GM13976 (cell line): ENCODE measurements at regions not wholly inside any gene's neighbourhood (a gene's known extent, or its start where the extent isn't known, plus 50 kb on each side); places are given as distances from the start of the nearest gene placed in this dataset.

Experiments
- DNase-seq: peaks from one replicate; pipeline ENCODE4 v3.0.0; 2012; ENCODE audit warnings: low spot score
- CTCF ChIP-seq: IDR thresholded peaks from 2 replicates; pipeline ENCODE4 v1.5.1; 2012; ENCODE audit warnings: borderline replicate concordance, mild to moderate bottlenecking; ENCODE audit not compliant: insufficient read depth; ENCODE audit errors: extremely low read depth, missing control alignments, control extremely low read depth
- in situ Hi-C: fragments of 300-500 bp; cut with MboI; formaldehyde crosslinking; loops from one replicate; pipeline ENCODE4 v1.12.0; 2022; ENCODE audit warnings: low sequenced_read_pairs, mixed read lengths, inconsistent platforms; ENCODE audit not compliant: unreplicated experiment

- DNase-seq = no peak
- in situ Hi-C loops = loop anchor here (10.0 kb wide), 1 partner anchor 397 kb away; the partner anchor contains the start of gene EFNB1
- no peak for TF ChIP-seq CTCF
These were observed 56.2 kb upstream of the PJA1 start for GRCh38 chrX:69221239-69222102.

- no peak for TF ChIP-seq CTCF
- in situ Hi-C loops = no loop called here
- DNase-seq = no peak
These were observed 53.2 kb upstream of the PJA1 start for GRCh38 chrX:69218407-69218997.

GRCh38 chrX:69216911-69217310, 51.7 kb upstream of the PJA1 start:
- DNase-seq = no peak
- in situ Hi-C loops = no loop called here
- no peak for TF ChIP-seq CTCF

GRCh38 chrX:69216446-69216845, 51.2 kb upstream of the PJA1 start:
- DNase-seq = no peak
- TF ChIP-seq CTCF = no peak
- in situ Hi-C loops = no loop called here

- TF ChIP-seq CTCF = no peak
- no peak for DNase-seq
- in situ Hi-C loops = no loop called here
These were observed 50.1 kb upstream of the PJA1 start for GRCh38 chrX:69215161-69215875.
